ENCODE measurements at regions not wholly inside any gene's neighbourhood (a gene's known extent, or its start where the extent isn't known, plus 50 kb on each side); places are given as distances from the start of the nearest gene placed in this dataset.

DNA sequence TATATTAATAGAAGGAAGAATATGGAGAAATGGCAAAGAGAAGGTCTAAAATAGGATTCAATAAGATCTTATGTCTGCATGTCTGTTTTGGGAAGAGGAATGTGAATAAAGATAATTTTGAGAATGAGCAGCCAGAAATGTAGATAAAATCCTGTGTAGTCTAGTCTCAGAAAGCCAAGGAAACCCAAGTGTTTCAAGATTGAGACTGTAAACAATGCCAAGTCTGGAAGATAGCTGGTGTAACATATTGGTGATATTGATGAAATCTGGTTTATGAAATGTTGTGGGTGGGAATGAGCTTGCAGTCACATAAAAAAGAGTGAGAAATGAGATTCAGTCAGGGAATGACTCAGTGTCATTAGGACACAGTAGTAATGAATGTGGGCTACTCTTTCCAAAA is 1180.3 kb upstream of the PCDH20 start:
- no peak overlapping the region for H3K27ac ChIP-seq
- TF ChIP-seq ZFX (IDR thresholded peaks at IDR 0.05; ENCODE audit: borderline replicate concordance) = no peak
- TF ChIP-seq, protein P1, sequence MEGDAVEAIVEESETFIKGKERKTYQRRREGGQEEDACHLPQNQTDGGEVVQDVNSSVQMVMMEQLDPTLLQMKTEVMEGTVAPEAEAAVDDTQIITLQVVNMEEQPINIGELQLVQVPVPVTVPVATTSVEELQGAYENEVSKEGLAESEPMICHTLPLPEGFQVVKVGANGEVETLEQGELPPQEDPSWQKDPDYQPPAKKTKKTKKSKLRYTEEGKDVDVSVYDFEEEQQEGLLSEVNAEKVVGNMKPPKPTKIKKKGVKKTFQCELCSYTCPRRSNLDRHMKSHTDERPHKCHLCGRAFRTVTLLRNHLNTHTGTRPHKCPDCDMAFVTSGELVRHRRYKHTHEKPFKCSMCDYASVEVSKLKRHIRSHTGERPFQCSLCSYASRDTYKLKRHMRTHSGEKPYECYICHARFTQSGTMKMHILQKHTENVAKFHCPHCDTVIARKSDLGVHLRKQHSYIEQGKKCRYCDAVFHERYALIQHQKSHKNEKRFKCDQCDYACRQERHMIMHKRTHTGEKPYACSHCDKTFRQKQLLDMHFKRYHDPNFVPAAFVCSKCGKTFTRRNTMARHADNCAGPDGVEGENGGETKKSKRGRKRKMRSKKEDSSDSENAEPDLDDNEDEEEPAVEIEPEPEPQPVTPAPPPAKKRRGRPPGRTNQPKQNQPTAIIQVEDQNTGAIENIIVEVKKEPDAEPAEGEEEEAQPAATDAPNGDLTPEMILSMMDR (IDR thresholded peaks at IDR 0.05) = no peak

DNA sequence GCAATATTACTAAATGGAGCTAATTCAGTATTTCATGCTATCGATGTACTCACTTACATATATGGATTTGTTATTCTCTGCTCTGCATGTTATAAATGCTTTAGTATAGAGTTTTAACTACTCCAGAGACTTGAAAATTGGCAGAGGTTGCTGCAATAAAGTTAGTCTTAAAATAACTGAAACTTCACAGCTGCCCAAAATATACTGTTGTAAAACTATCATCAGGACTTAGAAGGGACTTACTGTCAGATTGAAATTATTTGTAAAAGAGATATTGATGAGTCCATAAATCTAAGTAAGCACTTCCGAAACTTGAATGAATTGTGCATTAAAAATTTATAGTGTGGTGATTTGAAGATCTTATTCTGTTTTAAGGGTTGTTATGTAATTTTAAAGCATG is 1178.2 kb upstream of the PCDH20 start:
- no peak for TF ChIP-seq ZFX (IDR thresholded peaks at IDR 0.05; ENCODE audit: borderline replicate concordance)
- TF ChIP-seq, protein P1 (IDR thresholded peaks at IDR 0.05) = no peak
- H3K27ac ChIP-seq = no peak overlapping the region

DNA sequence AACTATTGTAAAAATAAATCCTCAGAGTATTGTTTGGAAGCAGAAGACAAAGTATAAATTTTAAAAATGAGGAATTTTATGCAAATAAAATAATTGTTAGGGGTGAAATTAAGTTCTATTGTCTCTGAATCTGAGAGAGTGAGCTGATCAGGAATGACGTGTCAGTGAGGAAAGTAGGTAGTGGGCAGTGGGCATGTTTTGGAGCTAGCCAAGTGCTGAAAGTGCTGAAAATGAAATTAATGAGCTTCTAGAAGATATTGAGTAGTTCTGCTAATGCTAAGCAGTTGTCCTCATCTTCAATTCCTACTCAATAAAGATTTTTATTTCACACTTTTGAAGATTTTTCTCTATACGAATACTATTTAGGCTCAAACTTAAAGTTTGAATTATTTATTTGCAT is 1167.8 kb upstream of the PCDH20 start:
- TF ChIP-seq, protein P1 (IDR thresholded peaks at IDR 0.05) = no peak
- no peak for TF ChIP-seq ZFX (IDR thresholded peaks at IDR 0.05; ENCODE audit: borderline replicate concordance)
- no peak overlapping the region for H3K27ac ChIP-seq

DNA sequence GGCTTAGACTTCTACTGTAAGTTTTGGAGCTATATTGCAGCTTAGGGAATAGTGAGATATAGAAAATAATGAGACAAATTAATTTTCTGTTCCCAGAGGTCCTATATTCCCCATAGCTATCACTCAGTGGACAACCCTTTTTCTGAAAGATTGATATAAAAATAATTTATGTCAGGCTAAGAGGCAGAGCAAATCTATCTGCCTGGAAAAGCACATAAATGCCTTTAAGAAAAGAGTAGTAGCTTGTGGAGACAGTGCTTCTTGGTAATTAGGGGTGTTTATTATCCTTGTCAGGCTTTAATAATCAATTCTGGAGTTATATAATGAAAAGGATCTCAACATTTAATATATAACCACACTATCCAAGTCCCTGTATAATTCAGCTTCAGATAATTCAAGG is 1162.8 kb upstream of the PCDH20 start:
- no peak overlapping the region for H3K27ac ChIP-seq
- TF ChIP-seq ZFX (IDR thresholded peaks at IDR 0.05; ENCODE audit: borderline replicate concordance) = no peak
- TF ChIP-seq, protein P1 (IDR thresholded peaks at IDR 0.05) = no peak

DNA sequence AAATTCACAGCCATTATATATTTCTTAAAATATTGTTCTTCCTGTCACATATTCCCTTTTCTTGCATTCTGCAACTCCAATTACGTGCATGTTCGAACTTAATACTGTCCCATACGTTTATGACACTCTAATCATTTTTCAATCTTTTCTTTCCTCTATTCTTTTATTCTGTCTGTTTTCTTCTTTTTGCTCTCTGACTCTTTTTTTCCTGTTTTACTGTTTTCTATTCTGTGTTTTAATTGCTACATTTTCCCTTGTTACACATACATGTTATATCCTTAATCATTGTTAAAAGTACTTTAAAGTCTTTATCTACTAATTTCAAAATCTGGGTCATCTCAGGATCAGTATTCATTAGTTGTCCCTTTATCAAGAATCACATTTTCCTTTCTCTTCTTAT is 1149.1 kb upstream of the PCDH20 start:
- no peak overlapping the region for H3K27ac ChIP-seq
- no peak for TF ChIP-seq ZFX (IDR thresholded peaks at IDR 0.05; ENCODE audit: borderline replicate concordance)
- TF ChIP-seq, protein P1 (IDR thresholded peaks at IDR 0.05) = no peak

DNA sequence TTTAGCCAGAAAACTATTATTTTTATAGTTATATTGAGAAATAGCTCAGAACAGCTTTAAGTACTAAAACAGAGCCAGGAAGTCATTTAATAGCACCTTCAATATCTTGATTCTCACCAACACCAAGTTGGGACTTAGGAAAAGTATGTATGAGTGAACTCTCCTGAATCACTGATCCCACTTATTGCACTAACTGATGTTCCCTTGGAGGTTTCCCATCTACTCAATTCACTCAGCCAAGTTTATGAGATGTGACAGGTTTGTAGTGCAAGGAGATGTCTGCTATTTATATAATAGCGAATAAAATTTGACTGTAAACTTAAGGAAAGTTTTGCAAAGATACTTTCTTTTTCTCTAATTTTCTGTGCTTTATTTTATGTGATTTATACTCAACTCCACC is 1147.6 kb upstream of the PCDH20 start:
- H3K27ac ChIP-seq = no peak overlapping the region
- no peak for TF ChIP-seq ZFX (IDR thresholded peaks at IDR 0.05; ENCODE audit: borderline replicate concordance)
- TF ChIP-seq, protein P1 (IDR thresholded peaks at IDR 0.05) = no peak

DNA sequence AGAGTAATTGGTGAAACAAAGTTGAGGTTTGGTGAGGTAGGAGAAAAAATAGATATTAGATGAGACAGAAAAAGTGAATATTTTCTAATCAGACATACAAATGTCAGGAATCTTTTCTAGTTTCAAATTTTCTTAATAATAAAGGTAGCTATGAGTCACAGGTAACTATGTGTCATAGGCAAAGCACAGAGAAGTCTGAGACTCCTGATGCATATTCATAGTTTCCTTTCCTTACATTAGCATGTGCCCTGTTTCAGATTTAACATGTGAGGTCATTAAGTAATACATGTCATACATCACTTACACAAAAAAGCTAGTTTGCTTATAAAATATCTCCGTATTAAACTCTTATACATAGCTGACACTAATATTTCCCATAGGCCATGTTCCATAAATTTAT is 1141.3 kb upstream of the PCDH20 start:
- no peak overlapping the region for H3K27ac ChIP-seq
- no peak for TF ChIP-seq ZFX (IDR thresholded peaks at IDR 0.05; ENCODE audit: borderline replicate concordance)
- TF ChIP-seq, protein P1 (IDR thresholded peaks at IDR 0.05) = no peak

All from 22Rv1 (cell line).